Activated CD4-positive, alpha-beta memory T cell treated with anti-CD3 and anti-CD28 coated beads, Interleukin-2, amount 10 ng/mL, durations not matched to agents 7 days and 5 days (primary cell): ENCODE measurements at regions not wholly inside any gene's neighbourhood (a gene's known extent, or its start where the extent isn't known, plus 50 kb on each side); places are given as distances from the start of the nearest gene placed in this dataset.

Experiments
- CTCF ChIA-PET: fragments of 350-600 bp; sonication (Branson Sonifier 250); formaldehyde crosslinking; loops from one replicate; lab custom pipeline; 2021; ENCODE audit warnings: antibody characterized with exemption, inconsistent platforms; lab: Charles Lee
- POLR2A ChIA-PET: fragments of 350-600 bp; sonication (Branson Sonifier 250); formaldehyde crosslinking; loops from one replicate; lab custom pipeline; 2021; ENCODE audit warnings: antibody characterized with exemption; lab: Charles Lee
- DNase-seq: peaks from one replicate; pipeline ENCODE4 v3.0.0-alpha.2; 2020
- H3K27ac Mint-ChIP-seq: one replicate; pipeline ENCODE4 v1.8.0; 2021; ENCODE audit warnings: mild to moderate bottlenecking, mixed read lengths
- H3K27me3 Mint-ChIP-seq: one replicate; pipeline ENCODE4 v1.8.0; 2021; ENCODE audit warnings: mixed read lengths
- H3K36me3 Mint-ChIP-seq: one replicate; pipeline ENCODE4 v1.8.0; 2021; ENCODE audit warnings: low read depth, mixed read lengths
- H3K4me1 Mint-ChIP-seq: one replicate; pipeline ENCODE4 v1.8.0; 2021; ENCODE audit warnings: mixed read lengths
- H3K4me3 Mint-ChIP-seq: one replicate; pipeline ENCODE4 v1.8.0; 2021; ENCODE audit warnings: mild to moderate bottlenecking, mixed read lengths
- H3K9me3 Mint-ChIP-seq: one replicate; pipeline ENCODE4 v1.8.0; 2021; ENCODE audit warnings: mixed read lengths

DNA sequence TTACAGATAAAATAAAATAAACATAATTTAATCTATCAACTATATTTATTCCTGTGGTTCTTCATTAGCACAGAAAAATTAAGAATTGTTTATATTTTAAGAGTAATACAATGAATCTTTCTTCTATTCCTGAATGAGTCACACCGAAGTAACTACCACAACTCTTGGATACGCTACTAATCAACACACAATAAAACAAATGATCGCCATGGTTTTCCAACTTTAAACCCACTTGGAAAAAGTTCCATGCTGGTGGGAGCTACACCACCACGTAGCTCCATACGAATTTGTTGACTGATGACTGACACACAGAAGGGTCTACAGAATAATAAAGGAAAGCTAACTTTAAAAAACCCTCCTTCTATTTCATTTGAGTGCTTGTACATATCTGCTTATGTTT, 135.8 kb upstream of the NEDD9 start:
- peaks cover 72% of the 10 kb centered on the region for H3K4me1 Mint-ChIP-seq
- no peak for DNase-seq
- H3K27me3 Mint-ChIP-seq = no peaks in the 10 kb centered on the region
- H3K27ac Mint-ChIP-seq = no peak overlapping the region
- no peak overlapping the region for H3K4me3 Mint-ChIP-seq
- peaks cover 4% of the 10 kb centered on the region for H3K9me3 Mint-ChIP-seq
- H3K36me3 Mint-ChIP-seq = peaks cover 58% of the 10 kb centered on the region
- ChIA-PET POLR2A (interaction anchor here (0.9 to 9.1 kb wide), 10 partner anchors 13 to 144 kb away, joined by 3 to 102 read pairs (median 6); partner anchors contain the start of gene NEDD9), CTCF (interaction anchor here (1.4 to 4.0 kb wide), 3 partner anchors 13 to 128 kb away, joined by 3 to 22 read pairs (median 10); no protein-coding TSS in a partner anchor)

GRCh38 chr6:11367638-11368199, 135.3 kb upstream of the NEDD9 start:
- CTCF ChIA-PET = interaction anchor here (1.0 to 4.0 kb wide), 6 partner anchors 14 to 223 kb away, joined by 3 to 22 read pairs (median 3); no protein-coding TSS in a partner anchor
- H3K9me3 Mint-ChIP-seq = peaks cover 4% of the 10 kb centered on the region
- POLR2A ChIA-PET = interaction anchor here (0.8 to 9.1 kb wide), 15 partner anchors 13 to 169 kb away, joined by 3 to 102 read pairs (median 5); partner anchors contain the start of gene NEDD9
- peaks cover 62% of the 10 kb centered on the region for H3K36me3 Mint-ChIP-seq
- H3K27ac Mint-ChIP-seq = peak overlapping the region; percentile 62
- no peak for DNase-seq
- no peaks in the 10 kb centered on the region for H3K27me3 Mint-ChIP-seq
- H3K4me1 Mint-ChIP-seq = peaks cover 74% of the 10 kb centered on the region
- H3K4me3 Mint-ChIP-seq = no peak overlapping the region

- Mint-ChIP-seq H3K36me3 (peaks cover 62% of the 10 kb centered on the region), H3K4me1 (peaks cover 75% of the 10 kb centered on the region), H3K9me3 (peaks cover 4% of the 10 kb centered on the region), H3K4me3 (peak overlapping the region; percentile 17), H3K27me3 (no peaks in the 10 kb centered on the region), H3K27ac (peak overlapping the region; percentile 62)
- POLR2A ChIA-PET = interaction anchor here (0.7 to 9.1 kb wide), 15 partner anchors 13 to 168 kb away, joined by 3 to 102 read pairs (median 5); partner anchors contain the start of gene NEDD9
- CTCF ChIA-PET = interaction anchor here (1.0 to 4.0 kb wide), 6 partner anchors 14 to 223 kb away, joined by 3 to 22 read pairs (median 3); no protein-coding TSS in a partner anchor
- DNase-seq = no peak
Measured at GRCh38 chr6:11366934-11367637, 134.6 kb upstream of the NEDD9 start.

GRCh38 chr6:11366183-11366933, 133.9 kb upstream of the NEDD9 start:
- ChIA-PET POLR2A (interaction anchor here (0.6 to 9.1 kb wide), 12 partner anchors 12 to 167 kb away, joined by 3 to 102 read pairs (median 5); partner anchors contain the start of gene NEDD9), CTCF (interaction anchor here (1.2 to 4.0 kb wide), 5 partner anchors 15 to 195 kb away, joined by 3 to 22 read pairs (median 3); no protein-coding TSS in a partner anchor)
- H3K27ac Mint-ChIP-seq = peak overlapping the region; percentile 62
- H3K9me3 Mint-ChIP-seq = peaks cover 4% of the 10 kb centered on the region
- peak overlapping the region; percentile 12 for H3K4me3 Mint-ChIP-seq
- DNase-seq = peak; percentile 64
- H3K27me3 Mint-ChIP-seq = no peaks in the 10 kb centered on the region
- H3K4me1 Mint-ChIP-seq = peaks cover 74% of the 10 kb centered on the region
- H3K36me3 Mint-ChIP-seq = peaks cover 65% of the 10 kb centered on the region

- POLR2A ChIA-PET = interaction anchor here (0.7 to 9.1 kb wide), 4 partner anchors 11 to 133 kb away, joined by 3 to 102 read pairs (median 14); partner anchors contain the start of gene NEDD9
- H3K9me3 Mint-ChIP-seq = peaks cover 16% of the 10 kb centered on the region
- CTCF ChIA-PET = interaction anchor here (1.4 to 4.0 kb wide), 2 partner anchors 16 to 193 kb away, joined by 3 to 22 read pairs; no protein-coding TSS in a partner anchor
- no peak for DNase-seq
- no peak overlapping the region for H3K4me3 Mint-ChIP-seq
- no peaks in the 10 kb centered on the region for H3K27me3 Mint-ChIP-seq
- peaks cover 72% of the 10 kb centered on the region for H3K4me1 Mint-ChIP-seq
- H3K27ac Mint-ChIP-seq = no peak overlapping the region
- H3K36me3 Mint-ChIP-seq = peaks cover 69% of the 10 kb centered on the region
Measured at GRCh38 chr6:11364971-11365397, 132.5 kb upstream of the NEDD9 start.

GRCh38 chr6:11363881-11364576, 131.6 kb upstream of the NEDD9 start:
- POLR2A ChIA-PET = interaction anchor here (1.4 to 9.1 kb wide), 3 partner anchors 10 to 132 kb away, joined by 8 to 102 read pairs (median 21); partner anchors contain the start of gene NEDD9
- CTCF ChIA-PET = interaction anchor here (0.9 to 1.4 kb wide), 3 partner anchors 10 to 192 kb away, joined by 3 to 4 read pairs (median 3); no protein-coding TSS in a partner anchor
- peaks cover 20% of the 10 kb centered on the region for H3K9me3 Mint-ChIP-seq
- no peak overlapping the region for H3K4me3 Mint-ChIP-seq
- H3K36me3 Mint-ChIP-seq = peaks cover 75% of the 10 kb centered on the region
- no peaks in the 10 kb centered on the region for H3K27me3 Mint-ChIP-seq
- no peak overlapping the region for H3K27ac Mint-ChIP-seq
- H3K4me1 Mint-ChIP-seq = peaks cover 76% of the 10 kb centered on the region
- no peak for DNase-seq

DNA sequence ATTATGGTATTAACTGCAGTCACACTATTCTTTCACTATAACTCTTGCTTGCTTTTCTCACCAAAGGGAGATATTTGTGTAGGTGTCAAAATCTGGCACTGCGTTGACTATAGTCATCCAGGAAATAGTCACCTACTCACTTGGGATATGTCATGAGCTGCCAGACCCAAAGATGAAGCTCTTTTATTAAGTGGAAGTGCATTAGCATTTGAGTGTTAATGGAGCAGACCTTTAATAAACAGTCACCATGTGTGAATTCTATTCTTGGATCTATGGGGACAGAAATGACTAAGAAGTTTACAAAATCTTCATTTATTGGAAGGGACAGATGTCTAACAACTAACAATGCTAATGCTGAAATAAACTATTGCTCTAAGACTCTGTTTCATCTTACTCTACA, 130.1 kb upstream of the NEDD9 start:
- ChIA-PET POLR2A (interaction anchor here (9.1 kb wide), 1 partner anchor 19 kb away, joined by 102 read pairs; no protein-coding TSS in a partner anchor), CTCF (no interaction called here)
- H3K27me3 Mint-ChIP-seq = no peaks in the 10 kb centered on the region
- no peak overlapping the region for H3K4me3 Mint-ChIP-seq
- no peak overlapping the region for H3K27ac Mint-ChIP-seq
- peaks cover 72% of the 10 kb centered on the region for H3K4me1 Mint-ChIP-seq
- H3K9me3 Mint-ChIP-seq = peaks cover 24% of the 10 kb centered on the region
- peaks cover 82% of the 10 kb centered on the region for H3K36me3 Mint-ChIP-seq
- DNase-seq = no peak

- peaks cover 88% of the 10 kb centered on the region for H3K36me3 Mint-ChIP-seq
- CTCF ChIA-PET = no interaction called here
- H3K4me1 Mint-ChIP-seq = peaks cover 73% of the 10 kb centered on the region
- no peak overlapping the region for H3K4me3 Mint-ChIP-seq
- DNase-seq = no peak
- POLR2A ChIA-PET = no interaction called here
- H3K9me3 Mint-ChIP-seq = peaks cover 24% of the 10 kb centered on the region
- H3K27me3 Mint-ChIP-seq = no peaks in the 10 kb centered on the region
- H3K27ac Mint-ChIP-seq = no peak overlapping the region
Measured at GRCh38 chr6:11358904-11359830, 126.7 kb upstream of the NEDD9 start.

DNA sequence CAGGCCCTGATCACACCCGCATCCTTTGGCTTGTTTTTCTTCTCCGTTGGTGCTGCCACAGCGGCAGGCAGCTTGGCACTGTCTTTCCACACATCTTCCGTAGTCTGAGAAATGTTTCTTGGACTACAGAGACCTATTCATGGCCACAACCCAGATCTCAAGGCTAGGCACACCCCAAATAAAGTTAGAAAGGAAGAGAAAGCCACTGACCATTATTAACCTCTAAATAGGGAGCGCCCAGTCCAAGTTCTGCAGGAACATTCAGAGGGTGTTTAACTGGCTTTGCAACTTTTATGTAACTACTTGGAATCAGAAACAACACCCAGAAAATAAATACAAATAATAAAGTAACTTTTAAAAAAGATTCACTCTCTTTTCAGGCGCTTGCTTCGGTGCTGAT, 124.8 kb upstream of the NEDD9 start:
- no peak overlapping the region for H3K4me3 Mint-ChIP-seq
- H3K4me1 Mint-ChIP-seq = peaks cover 77% of the 10 kb centered on the region
- ChIA-PET POLR2A (interaction anchor here (0.7 kb wide), 1 partner anchor 28 kb away, joined by 3 read pairs; no protein-coding TSS in a partner anchor), CTCF (no interaction called here)
- no peak for DNase-seq
- peaks cover 25% of the 10 kb centered on the region for H3K9me3 Mint-ChIP-seq
- peaks cover 88% of the 10 kb centered on the region for H3K36me3 Mint-ChIP-seq
- peak overlapping the region; percentile 62 for H3K27ac Mint-ChIP-seq
- H3K27me3 Mint-ChIP-seq = no peaks in the 10 kb centered on the region

GRCh38 chr6:11356404-11357155, 124.1 kb upstream of the NEDD9 start:
- Mint-ChIP-seq H3K36me3 (peaks cover 88% of the 10 kb centered on the region), H3K27me3 (no peaks in the 10 kb centered on the region), H3K4me1 (peaks cover 78% of the 10 kb centered on the region), H3K4me3 (no peak overlapping the region), H3K9me3 (peaks cover 23% of the 10 kb centered on the region), H3K27ac (peak overlapping the region; percentile 62)
- ChIA-PET CTCF (no interaction called here), POLR2A (interaction anchor here (0.7 to 1.5 kb wide), 4 partner anchors 14 to 126 kb away, joined by 3 to 4 read pairs (median 4); no protein-coding TSS in a partner anchor)
- no peak for DNase-seq
